HG02610 (cell line): ENCODE measurements at regions not wholly inside any gene's neighbourhood (a gene's known extent, or its start where the extent isn't known, plus 50 kb on each side); places are given as distances from the start of the nearest gene placed in this dataset.
"Not testable (repeated sequence)": the region's sequence is repeated elsewhere in the genome, so short reads cannot be mapped to it uniquely, and the experiment has no call there.

ENCODE experiments used
- ATAC-seq: cut with Tn5 transposase; IDR thresholded peaks from one replicate; pipeline ENCODE4 v1.9.1; 2021; ENCODE audit warnings: mild to moderate bottlenecking, moderate library complexity; ENCODE audit not compliant: unreplicated experiment

DNA sequence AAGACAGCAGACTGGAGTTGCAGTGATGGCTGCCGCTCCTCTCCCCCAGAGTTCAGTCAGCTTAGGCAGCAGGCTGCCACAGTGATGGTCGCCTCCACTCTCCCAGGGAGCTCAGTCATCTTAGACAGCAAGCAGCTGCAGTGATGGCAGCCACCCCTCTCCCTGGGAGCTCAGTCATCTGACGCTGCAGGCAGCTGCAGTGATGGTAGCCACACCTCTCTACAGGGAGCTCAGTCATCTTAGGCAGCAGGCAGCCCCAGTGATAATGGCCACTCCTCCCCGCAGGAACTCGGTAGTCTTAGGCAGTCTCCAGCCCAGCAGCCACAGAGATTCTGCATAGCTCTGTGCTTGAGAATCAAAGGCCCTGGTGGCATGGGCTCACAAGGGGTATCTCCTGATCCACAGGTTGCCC, 582.7 kb downstream of the DTWD2 start:
- ATAC-seq, result no peak

DNA sequence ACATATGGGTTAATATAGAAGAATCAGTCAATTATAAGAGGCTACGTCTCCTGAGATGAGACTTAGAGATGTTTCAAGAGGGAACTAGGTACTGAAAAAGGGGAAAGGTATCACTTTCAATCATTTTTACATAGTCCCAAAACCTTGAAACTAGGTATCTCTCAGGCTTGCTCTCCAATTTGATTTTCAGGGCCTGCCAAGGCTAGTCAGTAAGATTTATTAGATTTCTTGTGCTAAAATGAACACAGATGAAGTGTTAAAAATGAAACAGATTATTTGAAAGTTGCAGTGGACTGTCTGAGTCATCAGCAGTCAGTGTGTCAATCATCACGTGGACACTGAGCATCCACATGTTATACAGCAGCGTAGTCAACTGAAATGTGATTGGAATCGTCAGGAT, 591.1 kb downstream of the DTWD2 start:
- ATAC-seq, result no peak

DNA sequence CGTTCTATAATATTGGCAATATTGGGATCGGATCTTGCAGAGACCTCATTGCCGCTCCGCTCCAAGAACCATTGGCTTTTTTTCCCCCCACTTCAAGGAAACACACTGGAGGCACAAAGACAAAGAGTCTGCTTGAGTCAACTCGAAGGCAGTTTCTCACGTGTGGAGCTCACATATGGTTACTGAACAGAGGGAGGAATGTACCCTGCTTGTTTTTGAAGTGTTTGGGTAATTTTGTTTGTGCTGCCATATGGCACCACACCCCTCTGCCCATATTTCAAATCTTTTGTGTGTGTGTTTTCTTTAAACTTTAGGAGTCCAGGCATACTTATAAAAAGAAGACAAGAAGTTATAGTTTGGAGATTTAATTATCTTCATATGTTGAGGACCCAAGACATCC, 595.9 kb downstream of the DTWD2 start:
- ATAC-seq, result no peak

DNA sequence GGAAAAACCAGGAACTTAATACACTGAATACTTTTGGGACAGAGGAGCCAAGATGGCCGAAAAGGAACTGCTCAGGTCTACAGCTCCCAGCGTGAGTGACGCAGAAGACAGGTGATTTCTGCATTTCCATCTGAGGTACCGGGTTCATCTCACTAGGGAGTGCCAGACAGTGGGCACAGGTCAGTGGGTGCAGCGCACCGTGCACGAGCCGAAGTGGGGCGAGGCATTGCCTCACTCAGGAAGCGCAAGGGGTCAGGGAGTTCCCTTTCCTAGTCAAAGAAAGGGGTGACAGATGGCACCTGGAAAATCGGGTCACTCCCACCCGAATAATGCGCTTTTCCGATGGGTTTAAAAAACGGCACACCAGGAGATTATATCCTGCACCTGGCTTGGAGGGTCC, 605.4 kb downstream of the DTWD2 start:
- not testable (repeated sequence) for ATAC-seq

DNA sequence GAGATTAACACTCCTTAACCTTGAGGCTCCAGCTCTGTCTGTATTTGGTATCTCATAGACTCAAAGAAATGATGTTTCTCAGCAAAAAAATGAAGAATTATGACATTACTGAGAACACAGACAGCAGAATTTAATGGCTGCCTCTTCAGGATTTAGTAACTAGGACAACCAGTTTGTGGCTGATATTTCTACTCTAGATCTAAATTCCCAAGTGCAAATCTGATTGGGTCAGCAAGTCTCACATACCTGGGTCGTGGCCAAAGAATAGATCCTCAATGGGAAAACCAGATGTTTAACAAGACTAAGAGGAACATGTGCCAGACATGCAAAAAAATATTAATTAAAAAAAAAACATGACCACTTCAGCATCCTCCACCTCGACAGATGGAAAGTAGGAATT, 608.9 kb downstream of the DTWD2 start:
- no peak for ATAC-seq

DNA sequence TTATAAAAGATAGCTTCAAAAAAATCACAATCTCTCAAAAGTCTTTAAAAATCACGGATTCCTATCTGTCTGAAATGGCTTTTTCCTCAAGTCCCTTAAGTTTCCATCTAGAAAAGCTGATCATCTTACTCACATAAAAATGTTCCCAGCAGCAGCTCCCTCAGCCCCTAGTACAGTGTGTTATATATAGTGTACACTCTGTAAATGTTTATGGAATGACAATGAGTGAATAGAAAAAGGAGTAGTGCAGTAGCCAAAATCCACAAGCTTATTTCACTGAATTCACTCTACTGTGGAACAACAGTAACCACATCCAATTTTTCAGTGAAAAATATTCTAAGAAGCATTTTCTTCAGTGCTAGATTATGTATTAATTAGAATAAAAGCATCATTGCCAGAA, 609.4 kb downstream of the DTWD2 start:
- no peak for ATAC-seq

DNA sequence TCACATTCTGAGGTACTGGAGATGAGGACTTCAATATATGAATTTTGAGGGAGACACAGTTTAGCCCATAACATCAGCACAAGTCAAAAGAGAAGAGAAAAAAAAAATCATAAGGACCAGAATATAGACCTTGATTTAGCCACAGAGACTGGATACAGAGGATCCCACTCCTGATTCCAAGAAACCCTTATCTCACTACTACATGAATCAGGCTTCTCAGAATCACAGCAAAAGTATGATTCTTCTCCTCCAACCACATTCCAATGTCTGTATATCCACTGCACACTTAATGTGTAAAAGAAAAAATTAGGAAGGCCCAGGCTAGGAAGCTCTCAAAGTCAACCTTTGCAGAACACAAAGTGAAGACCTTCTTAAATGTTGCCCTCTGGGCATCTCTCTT, 610.9 kb downstream of the DTWD2 start:
- ATAC-seq, result no peak

DNA sequence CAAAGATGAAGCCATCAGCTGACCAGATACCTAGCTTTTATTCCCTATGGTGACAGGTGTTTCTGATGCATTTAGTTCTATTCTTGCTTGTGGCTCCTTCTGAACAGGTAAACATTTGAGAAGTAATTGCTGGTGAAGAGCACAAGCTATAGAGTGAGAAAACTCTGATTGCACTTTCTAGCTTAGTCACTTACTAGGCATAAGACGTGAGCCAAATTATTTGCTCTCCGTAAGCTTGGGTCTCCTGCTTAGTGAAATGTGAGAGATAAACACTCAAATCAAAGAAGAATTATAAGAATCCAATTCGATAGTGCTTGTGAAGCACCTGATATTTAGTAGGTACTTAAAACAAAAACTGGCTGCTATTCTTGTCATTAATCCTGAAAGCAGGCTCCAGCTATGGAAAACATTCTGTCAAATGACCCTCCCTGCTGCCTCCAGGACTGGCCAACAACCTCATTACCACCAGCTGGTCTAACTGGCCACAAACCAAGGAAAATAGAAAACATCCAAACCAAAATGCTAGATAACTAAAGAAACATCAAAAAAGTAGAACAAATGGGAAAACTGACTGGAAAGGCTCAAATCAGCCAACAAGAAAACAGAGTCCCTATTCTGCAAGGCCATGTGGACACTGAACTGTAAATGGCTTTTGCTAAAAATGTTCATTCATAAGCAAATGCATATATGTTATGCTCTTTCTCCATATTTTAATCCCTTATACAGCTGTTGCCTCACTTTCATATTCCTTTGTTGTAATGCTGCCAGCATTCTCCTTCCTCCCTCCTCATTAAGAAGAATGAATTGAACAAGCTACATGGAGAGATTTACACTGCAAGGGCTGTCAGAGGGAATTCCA, 616.1 kb downstream of the DTWD2 start:
- ATAC-seq, result no peak

DNA sequence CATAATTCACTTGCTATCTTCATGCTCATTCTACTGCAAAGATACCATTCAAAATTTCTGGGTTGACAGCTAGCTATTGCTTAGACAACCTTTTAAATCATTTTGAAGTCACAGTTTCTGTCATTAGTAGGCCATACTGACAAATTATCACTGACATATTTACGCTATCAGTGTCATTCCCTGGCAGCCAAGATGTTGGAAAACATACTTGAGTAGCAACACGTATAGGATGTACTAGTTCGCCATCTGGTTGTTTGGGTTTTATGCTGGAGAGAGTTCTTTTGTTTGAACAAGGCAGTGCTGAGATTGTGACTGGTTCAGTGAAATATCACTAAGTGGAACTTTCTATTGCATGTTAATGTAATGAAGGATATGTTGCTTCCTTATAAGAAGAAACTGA, 621.9 kb downstream of the DTWD2 start:
- ATAC-seq, result no peak

DNA sequence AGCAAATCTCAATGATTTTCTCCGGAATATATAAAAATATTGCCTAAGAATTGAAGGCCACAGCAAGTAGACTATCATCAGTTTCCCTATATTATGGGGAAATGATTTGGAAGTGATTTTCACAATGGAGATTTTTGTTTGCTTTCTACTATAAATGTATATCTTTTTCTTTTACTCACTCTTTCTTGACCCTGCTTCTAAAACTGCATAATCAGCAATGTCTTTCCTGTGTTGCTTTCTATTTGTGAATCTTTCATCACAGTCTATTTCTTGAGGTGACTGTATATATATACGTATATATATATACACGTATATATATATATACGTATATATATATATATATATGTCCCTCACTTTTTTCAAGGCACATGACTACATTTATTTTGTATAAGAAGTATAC, 622.6 kb downstream of the DTWD2 start:
- no peak for ATAC-seq

DNA sequence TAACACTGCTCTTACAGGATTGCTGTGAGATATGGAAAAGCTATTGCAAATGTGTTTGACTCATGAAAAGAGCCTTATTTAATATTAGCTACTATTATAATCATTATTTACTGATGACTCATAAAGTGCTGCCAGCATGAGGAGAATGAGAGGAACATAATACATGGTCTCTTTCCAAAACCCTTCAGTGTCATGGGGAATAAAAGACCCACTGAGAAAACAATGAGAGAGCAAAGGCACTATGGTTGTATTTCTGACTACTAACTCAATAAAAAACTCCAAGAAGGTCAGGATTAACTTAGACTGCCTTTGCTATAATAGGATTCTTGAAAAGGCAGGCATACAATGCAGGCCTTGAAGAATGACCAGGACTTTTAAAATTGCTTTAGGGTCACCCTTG, 633.5 kb downstream of the DTWD2 start:
- no peak for ATAC-seq

DNA sequence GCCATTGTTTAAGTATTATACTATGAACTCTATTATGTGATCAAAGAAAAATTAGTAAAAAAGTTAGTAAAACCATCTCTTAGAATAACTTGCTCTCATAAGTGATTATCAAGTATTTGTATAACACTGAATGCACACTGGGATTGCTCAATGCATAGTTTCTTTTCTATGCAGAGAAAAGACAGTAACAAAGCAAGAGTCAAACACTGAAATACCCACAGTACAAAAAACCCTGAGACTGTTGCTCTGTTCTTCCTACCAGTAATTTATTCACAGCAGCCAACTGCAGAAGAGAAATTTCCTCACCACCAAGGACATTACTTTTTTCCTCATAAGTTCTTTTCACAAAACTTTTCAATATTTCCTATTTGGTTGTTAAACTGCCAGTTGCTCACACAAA, 634.4 kb downstream of the DTWD2 start:
- ATAC-seq, result no peak

DNA sequence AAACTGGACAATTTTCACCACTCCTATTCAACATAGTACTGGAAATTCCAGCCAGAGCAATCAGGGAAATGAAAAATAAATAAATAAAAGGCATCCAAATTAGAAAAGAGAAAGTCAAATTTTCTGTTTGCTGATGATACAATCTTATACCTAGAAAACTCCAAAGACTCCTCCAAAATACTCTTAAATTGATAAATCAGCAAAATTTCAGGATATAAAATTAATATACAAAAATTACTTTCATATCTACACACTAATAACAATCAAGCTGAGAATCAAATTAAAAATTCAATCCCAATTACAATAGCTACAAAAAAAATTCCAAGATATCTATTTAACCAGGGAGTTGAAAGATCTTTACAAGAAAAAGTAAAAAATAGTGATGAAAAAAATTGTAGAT, 651.9 kb downstream of the DTWD2 start:
- no peak for ATAC-seq

DNA sequence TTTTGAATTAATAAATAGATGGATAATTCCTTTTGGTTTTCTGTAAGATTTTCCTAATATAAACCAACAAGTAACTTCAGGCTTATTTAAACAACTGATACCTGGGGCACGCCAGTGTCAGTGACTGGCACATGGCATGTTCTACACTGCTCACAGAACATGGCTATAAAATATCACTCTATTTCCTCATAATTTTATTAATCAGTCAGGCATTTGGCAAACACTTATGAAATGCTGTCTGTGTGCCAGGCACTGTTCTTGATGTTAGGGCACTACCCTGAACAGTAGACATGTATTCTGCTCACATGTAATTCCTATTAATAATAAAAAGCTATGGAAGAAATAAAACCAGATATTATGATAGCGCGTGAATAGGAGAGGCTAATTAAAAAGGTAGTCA, 661.0 kb downstream of the DTWD2 start:
- ATAC-seq, result no peak

DNA sequence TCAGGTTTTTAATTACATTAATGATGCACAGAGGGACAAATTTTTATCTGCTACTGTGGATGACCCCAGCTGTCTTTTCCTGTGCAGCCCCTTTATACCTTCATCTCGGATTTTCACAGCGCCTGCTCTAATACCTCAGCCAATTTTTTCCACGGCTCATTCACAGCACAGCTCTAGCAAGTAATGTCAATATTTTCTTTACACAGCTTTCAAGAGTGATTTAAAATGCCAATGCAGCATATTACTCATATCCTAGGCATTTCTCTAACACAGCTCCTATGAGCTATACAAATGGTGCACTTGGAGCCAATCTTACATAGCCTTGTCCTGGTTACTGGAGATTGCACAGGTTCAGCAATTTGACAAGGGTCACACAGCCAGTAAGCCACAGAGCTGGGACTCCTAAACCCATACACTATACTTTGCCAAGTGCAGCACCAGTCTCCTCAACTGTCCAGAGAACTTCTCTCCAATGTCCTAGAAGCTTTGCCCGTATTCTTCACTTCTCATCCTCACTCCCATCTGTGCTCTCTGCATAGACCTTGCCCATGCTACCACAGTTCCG, 661.8 kb downstream of the DTWD2 start:
- no peak for ATAC-seq

DNA sequence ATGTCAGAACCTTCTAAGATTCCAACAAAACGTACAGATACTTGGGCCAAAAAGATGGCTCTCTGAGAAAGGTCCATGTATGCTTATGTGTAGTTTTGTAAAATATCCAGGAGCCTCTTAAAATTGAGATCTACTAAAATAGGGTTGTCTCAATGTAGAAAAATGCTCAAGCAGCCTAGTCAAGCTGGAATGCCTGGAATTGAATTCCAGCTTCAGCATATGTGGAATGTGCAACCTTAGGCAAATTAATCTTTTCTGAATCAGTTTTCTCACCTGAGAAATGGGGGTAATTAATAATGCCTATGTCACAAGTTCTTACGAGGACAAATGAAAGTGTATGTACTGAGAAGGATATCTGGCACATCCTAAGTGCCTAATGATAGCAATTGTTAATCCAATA, 662.4 kb downstream of the DTWD2 start:
- no peak for ATAC-seq

DNA sequence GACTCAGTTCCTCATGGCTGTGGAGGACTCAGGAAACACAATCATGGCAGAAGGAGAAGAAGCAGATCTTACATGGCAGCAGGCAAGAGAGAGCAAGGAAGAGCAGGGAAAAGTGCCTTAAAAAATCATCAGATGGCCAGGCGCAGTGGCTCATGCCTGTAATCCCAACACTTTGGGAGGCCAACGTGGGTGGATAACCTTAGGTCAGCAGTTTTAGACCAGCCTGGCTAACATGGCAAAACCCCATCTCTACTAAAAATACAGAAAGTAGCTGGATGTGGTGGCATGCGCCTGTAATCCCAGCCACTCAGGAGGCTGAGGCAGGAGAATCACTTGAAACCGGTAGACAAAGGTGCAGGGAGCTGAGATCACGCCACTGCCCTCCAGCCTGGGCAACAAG, 664.6 kb downstream of the DTWD2 start:
- ATAC-seq, result not testable (repeated sequence)

DNA sequence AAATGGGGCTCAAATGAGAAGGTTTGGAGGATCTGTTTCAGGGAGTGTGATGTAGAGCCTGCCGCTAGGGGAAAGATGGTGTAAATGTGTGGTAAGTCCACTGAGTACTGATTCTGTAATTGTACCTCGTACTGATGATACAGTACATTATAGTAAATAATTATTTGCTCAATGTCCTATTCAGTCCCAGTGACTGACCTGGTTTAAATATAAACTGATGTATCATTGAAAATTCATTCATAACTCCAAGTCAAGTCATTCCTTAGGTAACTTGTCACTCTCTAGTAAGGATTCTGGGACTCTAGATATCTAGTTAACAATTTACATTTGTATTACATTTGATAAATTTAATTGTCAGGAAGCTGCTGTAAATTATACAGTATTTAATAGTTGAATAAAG, 667.3 kb downstream of the DTWD2 start:
- ATAC-seq, result no peak

DNA sequence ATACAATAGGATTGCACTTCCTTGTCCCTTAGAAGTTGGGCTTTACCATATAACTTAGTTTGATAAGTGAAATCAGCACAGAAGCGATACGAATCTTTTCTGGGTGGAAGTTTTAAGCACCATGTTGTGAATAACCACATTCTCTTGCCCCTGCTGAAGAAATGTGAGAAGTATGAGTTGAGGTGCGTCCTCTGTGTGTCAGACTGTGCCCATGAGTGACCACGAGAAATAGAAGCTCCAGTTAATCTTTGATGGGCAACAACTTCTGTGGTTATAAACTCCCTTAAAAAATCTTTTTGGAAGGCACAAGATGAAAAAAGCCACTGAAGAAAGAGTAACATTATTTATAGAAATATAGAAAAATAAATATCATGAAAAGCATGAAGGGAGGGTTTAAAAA, 668.2 kb downstream of the DTWD2 start:
- ATAC-seq, result no peak

DNA sequence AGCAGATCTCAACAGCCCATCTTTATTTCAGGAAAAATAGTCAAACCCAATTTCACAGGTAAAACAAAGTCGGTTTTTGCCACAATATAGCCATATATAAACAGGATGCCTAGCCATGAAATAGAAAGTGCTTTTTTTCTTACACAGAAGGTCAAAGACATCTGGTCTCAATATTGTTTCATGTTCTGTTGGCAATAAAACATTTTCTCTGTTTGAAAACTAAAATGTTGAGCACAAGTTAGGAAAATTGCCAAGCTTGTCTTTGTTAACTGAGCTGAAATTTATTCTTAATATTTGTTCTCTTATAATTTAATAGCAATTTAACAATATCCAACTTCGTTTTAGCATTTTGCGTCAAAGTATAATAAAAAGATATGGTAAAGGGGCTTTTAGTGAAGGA, 673.4 kb downstream of the DTWD2 start:
- ATAC-seq, result no peak

DNA sequence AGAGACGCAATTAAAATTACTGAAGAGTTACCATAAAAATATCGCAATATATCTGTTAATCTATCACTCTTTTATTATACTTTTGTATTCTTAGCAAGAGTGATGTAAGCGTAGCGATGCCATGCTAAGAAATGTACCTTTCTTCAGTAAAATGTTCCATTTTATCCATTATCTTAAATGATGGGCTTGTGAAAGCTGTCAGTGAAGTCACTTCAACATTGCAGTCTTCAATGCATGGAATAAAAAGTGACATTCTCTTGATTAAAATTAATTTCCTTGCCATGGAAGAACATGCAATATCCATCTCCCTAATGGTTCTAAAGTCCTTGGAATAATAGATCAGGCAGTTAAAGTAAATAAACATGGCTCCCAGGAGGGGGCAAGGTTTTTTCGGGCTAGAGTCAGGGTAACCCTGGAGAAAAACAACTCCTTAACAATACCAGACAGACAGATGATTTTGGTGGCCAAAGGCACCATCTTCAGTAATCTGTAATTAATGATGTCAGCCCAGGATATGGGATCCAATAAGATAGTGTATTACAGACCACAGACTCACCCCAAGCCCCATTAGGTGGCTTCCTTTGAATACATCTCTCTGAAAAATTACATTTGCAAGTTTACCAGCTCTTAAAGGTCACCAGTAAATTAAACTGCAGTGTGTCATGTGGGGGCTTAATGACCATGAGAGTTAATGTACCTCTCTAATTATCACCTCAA, 677.1 kb downstream of the DTWD2 start:
- ATAC-seq, result no peak

DNA sequence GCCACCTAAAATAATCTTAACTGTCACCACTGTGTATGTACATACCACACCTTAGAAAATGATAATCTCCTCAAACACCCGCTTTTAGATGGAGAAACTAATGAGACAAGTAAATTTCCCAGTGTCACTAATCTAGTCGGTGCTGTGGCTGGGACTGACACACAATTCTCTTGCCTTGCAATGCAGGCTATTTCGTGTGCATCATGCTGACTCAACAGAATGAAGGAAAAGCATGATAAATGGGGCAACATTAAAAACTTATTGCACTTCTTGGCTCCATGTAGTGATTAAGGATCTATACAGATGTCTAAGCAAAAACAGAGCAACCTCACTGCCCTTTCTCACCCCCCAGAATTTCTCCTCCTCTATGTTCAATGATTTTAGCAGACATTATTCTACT, 677.9 kb downstream of the DTWD2 start:
- ATAC-seq, result no peak
